GM20000 (cell line): ENCODE measurements at regions not wholly inside any gene's neighbourhood (a gene's known extent, or its start where the extent isn't known, plus 50 kb on each side); places are given as distances from the start of the nearest gene placed in this dataset.

Source experiments
- DNase-seq: peaks from one replicate; pipeline ENCODE4 v3.0.0; 2012; ENCODE audit warnings: low spot score
- TF ChIP-seq, protein P1 (sequence below): IDR thresholded peaks from 2 replicates; pipeline ENCODE4 v1.5.1; 2012; ENCODE audit warnings: mild to moderate bottlenecking, control low read depth; ENCODE audit errors: extremely low read depth, missing control alignments

DNA sequence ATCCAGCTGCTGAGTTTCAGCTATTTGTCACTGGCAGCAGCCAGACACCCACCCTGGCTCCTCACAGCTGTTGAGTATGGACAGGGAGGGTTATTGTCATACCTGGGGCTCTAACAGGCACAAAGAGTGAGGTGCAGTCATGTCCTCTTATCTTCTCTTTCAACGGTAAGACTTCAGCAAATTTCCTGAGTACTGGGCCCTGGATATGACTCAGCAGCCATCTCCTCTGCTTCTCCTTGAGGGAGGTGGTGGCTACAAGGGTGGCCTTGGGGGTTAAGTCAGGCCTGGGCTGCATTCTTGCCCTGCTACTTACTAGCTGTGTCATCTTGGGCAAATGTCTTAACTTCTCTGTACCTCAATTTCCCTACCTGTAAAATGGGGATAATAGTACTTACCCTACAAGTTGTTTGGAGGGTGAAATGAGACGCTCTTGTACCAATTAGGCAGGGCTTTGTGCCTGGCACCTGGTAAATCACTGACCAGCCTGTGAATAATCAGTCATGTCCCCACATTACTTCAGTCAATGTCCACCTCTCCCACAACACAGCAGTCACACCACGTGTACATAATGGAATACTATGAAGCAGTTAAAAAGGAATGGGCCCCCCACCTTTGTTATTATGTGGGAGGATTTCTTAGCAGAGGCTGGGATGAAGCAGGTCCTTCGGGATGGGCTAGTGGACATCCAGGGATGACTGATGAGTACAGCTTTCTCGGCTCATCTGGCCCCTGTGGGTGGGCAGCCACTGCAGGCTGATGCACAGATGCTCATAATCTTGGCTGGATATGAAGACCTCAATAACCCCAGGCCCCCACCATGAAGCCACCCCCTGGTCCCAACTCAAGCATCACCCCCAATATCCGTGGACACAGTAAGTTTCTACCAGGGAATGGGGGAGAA, 528.8 kb downstream of the SHQ1 start:
- TF ChIP-seq, protein P1, sequence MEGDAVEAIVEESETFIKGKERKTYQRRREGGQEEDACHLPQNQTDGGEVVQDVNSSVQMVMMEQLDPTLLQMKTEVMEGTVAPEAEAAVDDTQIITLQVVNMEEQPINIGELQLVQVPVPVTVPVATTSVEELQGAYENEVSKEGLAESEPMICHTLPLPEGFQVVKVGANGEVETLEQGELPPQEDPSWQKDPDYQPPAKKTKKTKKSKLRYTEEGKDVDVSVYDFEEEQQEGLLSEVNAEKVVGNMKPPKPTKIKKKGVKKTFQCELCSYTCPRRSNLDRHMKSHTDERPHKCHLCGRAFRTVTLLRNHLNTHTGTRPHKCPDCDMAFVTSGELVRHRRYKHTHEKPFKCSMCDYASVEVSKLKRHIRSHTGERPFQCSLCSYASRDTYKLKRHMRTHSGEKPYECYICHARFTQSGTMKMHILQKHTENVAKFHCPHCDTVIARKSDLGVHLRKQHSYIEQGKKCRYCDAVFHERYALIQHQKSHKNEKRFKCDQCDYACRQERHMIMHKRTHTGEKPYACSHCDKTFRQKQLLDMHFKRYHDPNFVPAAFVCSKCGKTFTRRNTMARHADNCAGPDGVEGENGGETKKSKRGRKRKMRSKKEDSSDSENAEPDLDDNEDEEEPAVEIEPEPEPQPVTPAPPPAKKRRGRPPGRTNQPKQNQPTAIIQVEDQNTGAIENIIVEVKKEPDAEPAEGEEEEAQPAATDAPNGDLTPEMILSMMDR: no peak
- DNase-seq: no peak

DNA sequence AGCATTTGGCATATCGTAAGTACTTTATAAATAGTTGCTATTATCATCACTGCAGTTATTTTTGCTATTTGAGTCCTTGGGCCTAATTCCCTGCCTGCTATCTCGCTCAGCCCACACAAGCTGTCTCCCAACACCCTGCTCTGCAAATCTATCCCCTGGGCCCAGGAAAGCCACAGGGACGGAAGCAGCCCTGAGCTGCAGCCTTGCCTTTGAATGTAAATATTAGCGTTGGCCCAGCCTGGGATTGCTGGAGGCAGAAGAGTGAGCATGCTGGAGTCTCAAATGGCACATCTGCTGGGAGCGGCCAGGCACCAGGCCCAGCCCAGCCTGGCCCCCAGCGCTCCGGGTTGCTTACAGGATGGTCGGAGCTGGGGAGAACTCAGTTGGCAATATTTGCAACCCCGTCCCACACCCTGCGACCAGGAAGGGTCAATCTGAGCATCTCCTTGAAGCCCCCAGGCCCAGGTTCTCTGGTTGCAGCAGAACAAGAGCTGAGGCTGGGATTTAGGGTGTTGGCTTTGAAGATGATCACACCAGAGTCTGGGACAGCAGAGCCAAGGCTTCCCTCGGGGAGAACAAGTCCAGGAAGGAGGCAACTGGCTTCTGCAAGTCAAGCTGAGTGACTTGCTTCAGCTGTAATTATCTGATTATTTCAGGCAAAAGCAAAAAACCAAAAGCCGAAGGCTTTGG, 529.6 kb downstream of the SHQ1 start:
- no peak for DNase-seq
- TF ChIP-seq, protein P1: no peak

DNA sequence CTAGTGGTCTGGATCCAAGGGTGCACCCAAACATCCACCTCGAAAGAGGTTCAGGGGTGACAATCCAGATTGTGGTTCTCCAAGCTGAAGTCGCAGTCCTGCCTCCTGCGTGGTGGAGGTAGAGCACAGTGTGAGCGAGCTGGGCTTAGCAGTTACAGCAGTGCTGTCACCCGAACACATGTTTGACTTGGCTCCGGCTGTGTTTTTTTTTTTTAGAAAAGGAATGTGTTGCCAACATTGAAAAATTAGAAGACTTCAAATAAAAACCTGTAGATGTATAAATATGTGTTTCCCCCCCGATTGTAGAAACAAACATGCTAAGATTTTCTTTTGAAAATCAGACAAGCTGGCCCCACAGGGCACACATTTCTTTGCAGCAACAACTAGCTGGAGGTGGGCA, 530.8 kb downstream of the SHQ1 start:
- no peak for DNase-seq
- TF ChIP-seq, protein P1: no peak

DNA sequence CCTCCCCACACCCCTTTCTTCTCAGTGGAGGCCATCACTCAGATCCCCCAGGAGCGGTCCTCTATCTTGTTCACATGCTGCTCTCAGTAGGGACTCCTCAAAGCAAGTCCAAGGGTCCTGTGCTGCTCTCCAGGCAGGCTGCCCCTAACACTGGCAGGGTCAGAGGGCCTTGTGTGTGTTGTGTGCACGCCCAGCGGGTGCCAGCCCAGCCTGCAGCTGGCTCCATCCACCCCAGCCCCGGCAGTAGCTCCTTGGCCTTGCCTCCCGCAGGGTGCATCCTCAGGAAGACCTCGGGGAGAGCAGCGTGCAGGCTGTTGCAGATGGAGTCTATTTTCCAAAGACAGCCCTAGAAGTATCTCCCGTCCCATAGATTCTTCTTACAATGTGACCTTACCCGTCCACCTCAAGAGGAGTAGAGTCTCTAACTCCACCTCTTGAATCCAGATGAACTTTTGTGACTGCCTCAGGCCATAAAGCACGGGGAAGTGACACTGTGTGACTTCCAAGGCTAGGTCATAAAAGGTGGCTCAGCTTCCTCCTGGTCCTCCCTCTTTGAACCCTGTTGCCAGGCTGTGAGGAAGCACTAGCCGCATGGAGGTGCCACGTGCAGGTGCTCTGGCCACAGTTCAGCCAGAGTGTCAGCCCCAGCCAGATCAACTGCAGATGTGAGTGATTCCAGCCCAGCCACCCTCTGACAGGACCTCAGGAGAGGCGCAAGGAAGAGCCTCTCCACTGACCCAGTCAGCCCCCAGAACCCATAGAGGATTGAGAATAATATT, 531.6 kb downstream of the SHQ1 start:
- TF ChIP-seq, protein P1: no peak
- no peak for DNase-seq

DNA sequence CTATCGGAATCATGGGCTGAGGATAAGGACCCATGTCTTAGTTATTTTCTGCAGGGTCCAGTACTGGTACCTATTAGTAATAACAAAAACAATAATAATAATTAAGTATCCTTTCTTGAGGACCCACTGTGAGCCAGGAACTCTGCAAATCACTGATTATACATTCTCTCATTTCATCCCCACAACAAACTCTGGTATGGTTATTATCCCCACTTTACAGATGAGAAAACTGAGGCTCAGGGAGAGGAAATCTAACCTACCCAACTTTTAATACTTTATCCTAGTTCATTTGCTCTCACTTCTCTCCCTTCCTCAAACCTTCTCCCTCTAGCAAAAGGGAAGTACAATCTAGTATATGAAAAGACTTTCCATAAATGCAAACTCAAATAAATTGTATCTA, 528.4 kb upstream of the PROK2 start:
- no peak for DNase-seq
- TF ChIP-seq, protein P1: no peak

DNA sequence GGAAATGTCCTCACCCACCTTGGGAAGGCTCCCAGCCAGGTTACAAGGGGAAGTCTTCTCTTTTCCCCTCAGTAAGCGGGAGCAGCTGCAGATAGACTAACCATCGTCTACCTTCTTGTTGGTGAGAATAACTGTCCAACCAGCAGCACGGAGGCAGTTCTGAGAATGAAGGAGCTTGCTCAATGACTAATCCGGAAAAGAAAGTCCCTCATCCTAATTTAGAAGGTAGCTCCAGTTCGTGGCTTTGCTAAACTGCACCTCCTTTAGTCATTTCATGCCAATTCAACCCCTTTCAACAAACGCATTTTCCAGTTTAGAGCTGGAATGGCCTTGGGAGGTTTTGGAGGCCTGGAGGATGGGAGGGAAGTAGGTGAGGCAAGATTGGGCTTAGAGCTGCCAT, 527.4 kb upstream of the PROK2 start:
- peak; percentile 58 for DNase-seq
- TF ChIP-seq, protein P1: no peak

DNA sequence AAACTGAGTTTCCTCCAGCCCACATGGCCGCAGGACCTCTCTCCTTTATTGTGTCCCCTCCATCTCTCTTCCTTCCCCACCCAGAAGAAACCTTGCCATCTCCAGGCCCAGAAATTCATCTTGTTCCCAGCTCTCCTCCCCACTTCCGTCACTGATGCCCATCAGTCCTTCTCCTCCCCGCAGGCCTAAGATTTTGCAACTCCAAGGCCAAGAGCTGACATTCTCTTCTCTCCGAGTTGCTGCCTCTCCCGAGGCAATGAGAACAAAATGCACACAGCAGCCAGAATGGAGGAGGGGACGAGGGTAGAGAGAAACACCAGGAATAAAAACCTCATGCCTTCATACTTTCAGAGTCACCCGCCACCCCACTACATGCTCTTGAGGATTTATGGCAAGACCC, 526.5 kb upstream of the PROK2 start:
- DNase-seq: no peak
- TF ChIP-seq, protein P1: no peak
